Fibroblast of the aortic adventitia (primary cell): ENCODE measurements at regions not wholly inside any gene's neighbourhood (a gene's known extent, or its start where the extent isn't known, plus 50 kb on each side); places are given as distances from the start of the nearest gene placed in this dataset.

Experiments used
- DNase-seq: peaks from one replicate; pipeline ENCODE4 v3.0.0-alpha.2; 2010; ENCODE audit warnings: low read depth
- H3K4me3 ChIP-seq: 2 replicates; pipeline ENCODE4 v1.5.1; 2011; ENCODE audit warnings: low read depth, mild to moderate bottlenecking, control low read depth, low read length, moderate library complexity
- TF ChIP-seq, protein P1 (sequence below): IDR thresholded peaks from 2 replicates; pipeline ENCODE4 v1.5.1; 2011; ENCODE audit warnings: mild to moderate bottlenecking, low read length, control low read depth, inconsistent platforms; ENCODE audit not compliant: insufficient read depth

DNA sequence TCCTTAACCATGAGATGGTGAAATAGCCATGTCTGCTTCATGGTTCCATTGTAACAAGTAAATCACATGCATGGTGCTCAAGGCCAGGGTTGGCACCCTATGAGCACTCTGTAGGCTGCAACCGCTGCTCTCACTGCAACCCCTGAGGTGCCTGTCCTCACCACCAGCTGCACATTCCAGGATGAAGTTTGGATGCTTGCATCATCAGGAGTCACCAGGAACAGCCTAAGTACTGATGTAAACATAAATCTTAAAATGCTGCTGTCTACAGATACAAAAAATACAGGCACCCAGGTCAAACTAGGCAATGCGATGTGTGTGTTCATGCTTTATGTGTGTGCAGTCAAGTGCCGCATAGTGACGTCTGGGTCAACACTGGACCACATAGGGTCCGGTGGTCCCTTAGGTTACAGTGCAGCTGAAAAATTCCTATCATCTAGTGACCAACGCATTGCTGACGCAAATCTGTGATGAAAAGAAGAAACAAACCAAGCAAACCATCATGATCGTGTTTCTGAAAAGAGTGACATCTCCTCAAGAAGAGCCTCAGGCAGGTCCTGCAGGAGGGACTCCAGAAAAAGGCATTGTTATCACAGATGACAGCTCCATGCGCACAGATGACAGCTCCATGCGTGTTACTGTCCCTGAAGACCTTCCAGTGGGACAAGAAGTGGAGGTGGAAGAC lies 234.8 kb downstream of the AUH start:
- peak; percentile 31 for DNase-seq
- H3K4me3 ChIP-seq: no peak overlapping the region
- TF ChIP-seq, protein P1, sequence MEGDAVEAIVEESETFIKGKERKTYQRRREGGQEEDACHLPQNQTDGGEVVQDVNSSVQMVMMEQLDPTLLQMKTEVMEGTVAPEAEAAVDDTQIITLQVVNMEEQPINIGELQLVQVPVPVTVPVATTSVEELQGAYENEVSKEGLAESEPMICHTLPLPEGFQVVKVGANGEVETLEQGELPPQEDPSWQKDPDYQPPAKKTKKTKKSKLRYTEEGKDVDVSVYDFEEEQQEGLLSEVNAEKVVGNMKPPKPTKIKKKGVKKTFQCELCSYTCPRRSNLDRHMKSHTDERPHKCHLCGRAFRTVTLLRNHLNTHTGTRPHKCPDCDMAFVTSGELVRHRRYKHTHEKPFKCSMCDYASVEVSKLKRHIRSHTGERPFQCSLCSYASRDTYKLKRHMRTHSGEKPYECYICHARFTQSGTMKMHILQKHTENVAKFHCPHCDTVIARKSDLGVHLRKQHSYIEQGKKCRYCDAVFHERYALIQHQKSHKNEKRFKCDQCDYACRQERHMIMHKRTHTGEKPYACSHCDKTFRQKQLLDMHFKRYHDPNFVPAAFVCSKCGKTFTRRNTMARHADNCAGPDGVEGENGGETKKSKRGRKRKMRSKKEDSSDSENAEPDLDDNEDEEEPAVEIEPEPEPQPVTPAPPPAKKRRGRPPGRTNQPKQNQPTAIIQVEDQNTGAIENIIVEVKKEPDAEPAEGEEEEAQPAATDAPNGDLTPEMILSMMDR: no peak

DNA sequence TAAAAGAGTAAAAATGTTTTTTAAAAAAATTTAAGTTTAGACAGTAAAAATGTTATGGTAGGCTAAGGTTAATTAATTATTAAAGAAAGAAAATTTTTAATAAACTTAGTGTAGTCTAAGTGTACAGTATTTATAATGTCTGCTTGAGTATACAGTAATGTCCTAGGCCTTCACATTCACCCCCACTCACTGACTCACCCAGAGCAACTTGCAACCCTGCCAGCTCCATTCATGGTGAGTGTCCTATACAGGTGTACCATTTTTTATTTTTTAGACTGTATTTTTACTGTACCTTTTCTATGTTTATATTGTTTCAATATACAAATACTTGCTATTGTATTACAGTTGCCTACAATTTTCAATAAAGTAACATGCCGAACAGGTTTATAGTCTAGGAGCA lies 234.1 kb downstream of the AUH start:
- no peak overlapping the region for H3K4me3 ChIP-seq
- DNase-seq: no peak
- TF ChIP-seq, protein P1: no peak

DNA sequence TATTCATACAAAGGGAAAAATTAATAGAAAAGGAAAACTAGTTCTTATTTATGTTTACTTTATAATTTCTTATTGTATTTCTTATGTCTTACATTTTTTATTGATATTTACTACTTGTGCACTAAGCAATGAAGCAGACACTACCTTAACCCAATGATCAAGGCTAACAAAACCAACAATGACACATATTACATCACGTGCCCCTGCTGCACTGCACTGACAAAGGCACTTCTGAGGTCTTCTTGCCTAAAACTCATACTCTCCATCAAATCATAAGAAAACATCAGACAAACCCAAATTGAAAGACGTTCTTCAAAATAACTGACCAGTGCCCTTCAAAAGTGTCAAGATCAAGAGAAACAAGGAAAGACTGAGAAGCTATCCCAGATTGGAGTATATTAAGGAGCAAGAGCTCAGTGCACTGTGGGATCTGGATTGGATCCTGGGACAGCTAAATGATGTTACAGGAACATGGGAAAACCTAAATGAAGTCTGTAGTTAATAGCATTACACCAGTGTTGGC lies 230.9 kb downstream of the AUH start:
- no peak overlapping the region for H3K4me3 ChIP-seq
- no peak for DNase-seq
- TF ChIP-seq, protein P1: no peak

DNA sequence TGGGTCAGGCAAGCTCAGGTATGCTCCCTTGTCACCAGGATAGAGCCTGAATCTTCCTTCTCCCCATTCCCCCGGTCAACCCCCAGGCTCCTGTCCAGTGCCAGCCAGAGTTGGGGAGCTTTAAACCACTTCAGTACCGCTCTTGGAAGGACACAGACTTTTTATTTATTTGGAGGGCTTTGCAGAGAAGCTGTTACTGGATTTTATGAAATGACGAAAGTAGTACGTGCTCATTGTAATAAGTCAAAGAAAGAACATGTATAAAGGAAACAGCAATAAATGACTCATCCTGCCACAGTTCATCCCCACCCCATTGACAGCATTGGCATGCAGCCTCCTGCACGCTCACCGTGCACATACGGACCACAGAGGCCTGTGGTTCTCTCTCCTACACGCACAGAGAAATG lies 230.3 kb downstream of the AUH start:
- no peak overlapping the region for H3K4me3 ChIP-seq

DNA sequence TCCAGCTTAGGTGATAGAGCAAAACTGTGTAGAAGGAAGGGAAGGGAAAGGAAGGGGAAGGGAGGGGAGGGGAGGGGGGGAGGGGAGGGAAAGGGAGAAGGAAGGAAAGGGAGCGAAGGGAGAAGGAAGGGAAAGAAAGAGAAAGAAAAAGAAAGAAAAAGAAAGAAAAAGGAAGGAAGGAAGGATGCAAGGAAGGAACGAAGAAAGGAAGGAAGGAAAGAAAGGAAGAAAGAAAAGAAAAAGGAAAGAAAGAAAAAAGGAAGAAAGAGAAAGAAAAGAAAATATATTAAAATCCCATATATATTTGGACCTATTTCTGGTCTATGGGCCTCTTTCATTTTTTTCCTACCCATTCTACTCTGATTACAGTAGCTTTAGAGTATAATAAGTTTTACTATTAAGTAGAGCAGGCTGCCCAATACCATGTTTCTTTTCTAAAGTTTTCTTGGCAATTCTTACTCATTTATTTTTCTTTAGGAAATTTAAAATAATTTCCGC lies 229.1 kb downstream of the AUH start:
- no peak overlapping the region for H3K4me3 ChIP-seq
- DNase-seq: no peak
- TF ChIP-seq, protein P1: no peak

More for the DNA sequence above, 230.3 kb downstream of the AUH start:
- TF ChIP-seq, protein P1: no peak
- DNase-seq: peak; percentile 96

DNA sequence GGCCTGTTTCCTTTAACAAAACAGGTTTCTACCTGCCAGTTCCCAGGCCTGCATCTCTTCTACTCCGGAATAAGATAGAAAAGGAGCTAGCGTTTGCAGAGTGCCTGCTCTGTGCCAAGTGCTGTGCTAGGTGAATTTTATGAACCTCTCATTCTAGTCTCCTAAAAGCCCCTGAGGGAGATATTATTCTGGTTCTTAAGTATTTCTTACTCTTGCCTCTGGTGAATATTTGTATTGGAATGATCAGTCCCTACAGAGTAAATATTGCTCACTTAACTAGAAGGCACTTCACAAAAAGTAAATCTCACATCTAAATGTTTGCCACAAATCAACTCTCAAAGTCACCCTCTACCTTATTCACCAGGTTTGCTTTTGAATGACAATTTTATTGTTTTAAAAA lies 227.1 kb downstream of the AUH start:
- TF ChIP-seq, protein P1: no peak
- DNase-seq: no peak

More for the DNA sequence above, 227.1 kb downstream of the AUH start:
- H3K4me3 ChIP-seq: no peak overlapping the region
